Kidney (tissue), 13 donors: ENCODE measurements at regions not wholly inside any gene's neighbourhood (a gene's known extent, or its start where the extent isn't known, plus 50 kb on each side); places are given as distances from the start of the nearest gene placed in this dataset.

Experiments
- DNase-seq, 5 donors: peaks; one replicate each; pipeline ENCODE4 v3.0.0-alpha.2; 2013 to 2020
- FAIRE-seq: peaks from 2 replicates; lab custom pipeline; 2012; peaks lifted over from hg19 to GRCh38; lab: Jason Lieb, UNC
- H3K27ac ChIP-seq, 2 donors: one replicate each; pipeline ENCODE4 v1.7.0; 2013; ENCODE audit warnings: low read depth in 2 of 2, low read length in 2 of 2, inconsistent platforms in 1 of 2
- H3K27me3 ChIP-seq: one replicate; pipeline ENCODE4 v1.7.1; 2013; ENCODE audit warnings: low read length, inconsistent platforms; ENCODE audit not compliant: control insufficient read depth, insufficient read depth
- H3K36me3 ChIP-seq, 3 donors: one replicate each; pipeline versions ENCODE4 v1.7.0 to v1.7.1; 2013; ENCODE audit warnings: low read length in 3 of 3, control low read depth in 1 of 3, inconsistent platforms in 1 of 3; ENCODE audit not compliant: insufficient read depth in 3 of 3, control insufficient read depth in 2 of 3
- H3K4me1 ChIP-seq, 3 donors: one replicate each; pipeline versions ENCODE4 v1.7.0 to v1.7.1; 2013; ENCODE audit warnings: low read length in 3 of 3, inconsistent platforms in 1 of 3, low read depth in 1 of 3; ENCODE audit not compliant: control insufficient read depth in 2 of 3, insufficient read depth in 2 of 3
- H3K4me3 ChIP-seq, 3 donors: one replicate each; pipeline versions ENCODE4 v1.7.0 to v1.8.1; 2013; ENCODE audit warnings: low read length in 3 of 3, control low read depth in 1 of 3, inconsistent platforms in 1 of 3
- H3K9ac ChIP-seq, 3 donors: one replicate each; pipeline versions ENCODE4 v1.7.0 to v1.7.1; 2013; ENCODE audit warnings: low read length in 3 of 3, control low read depth in 1 of 3, inconsistent platforms in 1 of 3
- H3K9me3 ChIP-seq, 3 donors: one replicate each; pipeline versions ENCODE4 v1.7.0 to v1.7.1; 2013; ENCODE audit warnings: low read length in 3 of 3, control low read depth in 1 of 3, inconsistent platforms in 1 of 3; ENCODE audit not compliant: control insufficient read depth in 2 of 3, insufficient read depth in 1 of 3
- intact Hi-C: fragments of 100-400 bp; cut with DNase I; formaldehyde crosslinking; loops from one replicate; pipeline ENCODE4 v1.11.1; 2022
- TF ChIP-seq, protein P1 (sequence below): IDR thresholded peaks from 3 replicates; pipeline ENCODE4 v1.5.1; 2012; ENCODE audit warnings: mild to moderate bottlenecking, moderate library complexity, borderline replicate concordance; ENCODE audit not compliant: insufficient read depth; ENCODE audit errors: extremely low read depth
- donor health status: control.
- donor health status: control.
- donor health status: control.
- donor health status: control.
- donor health status: control.
- donor health status: DM: yes; HTN: yes; CAD: no.
- donor health status: Normal renal cell carcinoma (clear cell type).

GRCh38 chr9:27763831-27764230 is 190.6 kb upstream of the C9orf72 start:
- TF ChIP-seq, protein P1, sequence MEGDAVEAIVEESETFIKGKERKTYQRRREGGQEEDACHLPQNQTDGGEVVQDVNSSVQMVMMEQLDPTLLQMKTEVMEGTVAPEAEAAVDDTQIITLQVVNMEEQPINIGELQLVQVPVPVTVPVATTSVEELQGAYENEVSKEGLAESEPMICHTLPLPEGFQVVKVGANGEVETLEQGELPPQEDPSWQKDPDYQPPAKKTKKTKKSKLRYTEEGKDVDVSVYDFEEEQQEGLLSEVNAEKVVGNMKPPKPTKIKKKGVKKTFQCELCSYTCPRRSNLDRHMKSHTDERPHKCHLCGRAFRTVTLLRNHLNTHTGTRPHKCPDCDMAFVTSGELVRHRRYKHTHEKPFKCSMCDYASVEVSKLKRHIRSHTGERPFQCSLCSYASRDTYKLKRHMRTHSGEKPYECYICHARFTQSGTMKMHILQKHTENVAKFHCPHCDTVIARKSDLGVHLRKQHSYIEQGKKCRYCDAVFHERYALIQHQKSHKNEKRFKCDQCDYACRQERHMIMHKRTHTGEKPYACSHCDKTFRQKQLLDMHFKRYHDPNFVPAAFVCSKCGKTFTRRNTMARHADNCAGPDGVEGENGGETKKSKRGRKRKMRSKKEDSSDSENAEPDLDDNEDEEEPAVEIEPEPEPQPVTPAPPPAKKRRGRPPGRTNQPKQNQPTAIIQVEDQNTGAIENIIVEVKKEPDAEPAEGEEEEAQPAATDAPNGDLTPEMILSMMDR: no peak
- Histone ChIP-seq H3K9ac (no peak overlapping the region), H3K27ac (no peak overlapping the region), H3K4me3 (no peak overlapping the region), H3K9me3 (no peaks in the 10 kb centered on the region), H3K36me3 (no peaks in the 10 kb centered on the region), H3K27me3 (no peaks in the 10 kb centered on the region), H3K4me1 (no peaks in the 10 kb centered on the region)
- FAIRE-seq (no peak), DNase-seq (no peak)
- intact Hi-C loops: no loop called here

GRCh38 chr9:27765266-27766072 is 192.2 kb upstream of the C9orf72 start:
- FAIRE-seq (no peak), DNase-seq (no peak)
- Histone ChIP-seq H3K27me3 (no peaks in the 10 kb centered on the region), H3K4me3 (no peak overlapping the region), H3K4me1 (no peaks in the 10 kb centered on the region), H3K9ac (no peak overlapping the region), H3K9me3 (no peaks in the 10 kb centered on the region), H3K36me3 (no peaks in the 10 kb centered on the region), H3K27ac (no peak overlapping the region)
- intact Hi-C loops: no loop called here
- TF ChIP-seq, protein P1: no peak

DNA sequence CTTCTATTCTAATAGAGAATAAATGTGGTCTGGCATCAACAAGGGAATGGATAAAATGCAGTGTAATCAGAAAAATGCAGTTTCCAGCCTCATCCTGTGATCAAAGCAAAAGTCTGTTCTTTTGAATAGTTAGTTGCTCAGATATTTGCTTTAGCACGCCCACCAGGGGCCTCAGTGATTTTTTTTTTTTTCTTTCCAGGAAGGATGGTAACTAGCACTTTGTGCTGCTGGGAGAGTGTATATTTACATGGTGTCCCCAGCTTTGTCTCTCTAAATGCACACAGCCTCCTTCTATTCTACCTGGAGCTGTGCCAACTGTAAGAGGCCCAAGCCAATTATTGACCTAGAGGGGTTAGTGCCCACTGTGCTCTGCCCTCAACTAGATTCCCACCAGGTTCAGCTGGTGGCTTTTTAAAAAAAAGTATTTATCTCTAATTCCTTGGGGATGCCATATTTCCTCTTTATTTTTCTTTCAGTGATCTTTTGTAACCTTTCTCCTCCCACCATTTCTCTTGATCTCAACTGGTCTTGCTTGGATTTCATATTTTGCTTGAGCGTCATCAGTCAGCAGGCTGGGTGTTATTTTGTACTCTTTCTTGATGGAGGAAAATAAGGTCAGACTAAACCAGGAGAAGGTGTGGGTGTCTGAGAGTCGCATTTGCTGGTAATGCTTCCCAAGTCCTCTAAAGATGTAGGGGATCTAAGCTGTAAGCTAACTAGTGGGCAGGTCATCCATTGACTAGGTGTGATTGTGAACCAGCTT is 193.0 kb upstream of the C9orf72 start:
- intact Hi-C loops: no loop called here
- Histone ChIP-seq H3K27ac (no peak overlapping the region), H3K4me3 (no peak overlapping the region), H3K27me3 (no peaks in the 10 kb centered on the region), H3K9me3 (no peaks in the 10 kb centered on the region), H3K9ac (no peak overlapping the region), H3K36me3 (no peaks in the 10 kb centered on the region), H3K4me1 (no peaks in the 10 kb centered on the region)
- TF ChIP-seq, protein P1: no peak
- DNase-seq (no peak), FAIRE-seq (no peak)
